ENCODE measurements at regions not wholly inside any gene's neighbourhood (a gene's known extent, or its start where the extent isn't known, plus 50 kb on each side); places are given as distances from the start of the nearest gene placed in this dataset.

DNA sequence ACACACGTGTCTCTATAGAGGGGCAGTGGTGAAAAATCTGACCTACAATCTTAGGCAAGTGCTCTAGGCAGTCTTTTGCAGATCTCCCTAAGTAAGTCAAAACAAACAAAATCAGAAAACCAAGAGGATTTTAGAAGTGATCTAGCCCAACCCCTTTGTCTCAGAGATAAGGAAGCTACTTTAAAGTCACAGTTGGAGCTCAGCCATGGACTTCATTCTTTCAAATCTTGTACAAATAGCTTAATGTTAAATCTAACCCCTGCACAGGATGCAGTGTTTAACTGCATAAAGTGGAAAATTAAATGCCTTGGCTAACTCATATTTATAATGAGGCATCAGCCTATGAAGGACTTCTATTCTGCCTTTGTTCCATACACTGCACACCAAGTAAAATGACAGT lies 135.1 kb upstream of the RFX3 start:
- Histone ChIP-seq H3K9me3 (ENCODE audit: control extremely low read depth in 1 of 3, control insufficient read depth in 2 of 3, insufficient read depth in 1 of 3, low read length in 2 of 3) (peaks cover 0 to 3% (median 0%) of the 10 kb centered on the region in 3 donors), H3K4me2 (replicated peaks; ENCODE audit: low read depth, low read length, poor library complexity, severe bottlenecking) (no peak overlapping the region), H4K20me1 (ENCODE audit: control insufficient read depth, insufficient read depth, low read length, poor library complexity, severe bottlenecking) (no peaks in the 10 kb centered on the region), H3K79me2 (ENCODE audit: control insufficient read depth, insufficient read depth, low read length) (no peaks in the 10 kb centered on the region), H3K4me1 (ENCODE audit: control insufficient read depth in 2 of 2, insufficient read depth in 2 of 2, low read length in 2 of 2) (no peaks in the 10 kb centered on the region), H3K27me3 (replicated peaks in 1 of 4; ENCODE audit: control extremely low read depth in 1 of 4, control insufficient read depth in 3 of 4, insufficient read depth in 4 of 4, low read length in 3 of 4) (no peaks in the 10 kb centered on the region), H3K27ac (ENCODE audit: low read length in 2 of 2) (no peak overlapping the region), H3K9ac (ENCODE audit: low read length) (no peak overlapping the region), H3K4me3 (ENCODE audit: control extremely low read depth in 1 of 5, extremely low read depth in 1 of 5, insufficient read depth in 1 of 5, low read depth in 2 of 5, low read length in 4 of 5) (no peak overlapping the region), H2AFZ (ENCODE audit: insufficient read depth, low read depth, low read length, poor library complexity, severe bottlenecking) (no peak overlapping the region), H3K36me3 (replicated peaks in 1 of 2; ENCODE audit: control extremely low read depth in 1 of 2, control insufficient read depth in 1 of 2, extremely low read depth in 1 of 2, insufficient read depth in 2 of 2, low read length in 1 of 2) (no peaks in the 10 kb centered on the region)
- POLR2A ChIA-PET = no interaction called here
- DNase-seq (no peak), ATAC-seq (ENCODE audit: low read depth) (no peak)
- Mint-ChIP-seq H3K27ac (no peak overlapping the region), H3K4me3 (no peak overlapping the region), H3K27me3 (no peaks in the 10 kb centered on the region), H3K9me3 (ENCODE audit: insufficient read depth) (no peaks in the 10 kb centered on the region), H3K4me1 (no peaks in the 10 kb centered on the region)
- WGBS (ENCODE audit: insufficient coverage) = no CpG with 5 or more reads among the region's 1 CpG
- CTCF ChIA-PET = no interaction called here
- TF ChIP-seq, protein P1, sequence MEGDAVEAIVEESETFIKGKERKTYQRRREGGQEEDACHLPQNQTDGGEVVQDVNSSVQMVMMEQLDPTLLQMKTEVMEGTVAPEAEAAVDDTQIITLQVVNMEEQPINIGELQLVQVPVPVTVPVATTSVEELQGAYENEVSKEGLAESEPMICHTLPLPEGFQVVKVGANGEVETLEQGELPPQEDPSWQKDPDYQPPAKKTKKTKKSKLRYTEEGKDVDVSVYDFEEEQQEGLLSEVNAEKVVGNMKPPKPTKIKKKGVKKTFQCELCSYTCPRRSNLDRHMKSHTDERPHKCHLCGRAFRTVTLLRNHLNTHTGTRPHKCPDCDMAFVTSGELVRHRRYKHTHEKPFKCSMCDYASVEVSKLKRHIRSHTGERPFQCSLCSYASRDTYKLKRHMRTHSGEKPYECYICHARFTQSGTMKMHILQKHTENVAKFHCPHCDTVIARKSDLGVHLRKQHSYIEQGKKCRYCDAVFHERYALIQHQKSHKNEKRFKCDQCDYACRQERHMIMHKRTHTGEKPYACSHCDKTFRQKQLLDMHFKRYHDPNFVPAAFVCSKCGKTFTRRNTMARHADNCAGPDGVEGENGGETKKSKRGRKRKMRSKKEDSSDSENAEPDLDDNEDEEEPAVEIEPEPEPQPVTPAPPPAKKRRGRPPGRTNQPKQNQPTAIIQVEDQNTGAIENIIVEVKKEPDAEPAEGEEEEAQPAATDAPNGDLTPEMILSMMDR (IDR thresholded peaks at IDR 0.05) = no peak
- TF ChIP-seq EZH2 (IDR thresholded peaks at IDR 0.05; ENCODE audit: borderline replicate concordance, insufficient read depth, low read depth, low read length, poor library complexity, severe bottlenecking) = no peak
- intact Hi-C loops (cut with micrococcal nuclease) = no loop called here

GRCh38 chr9:3659647-3660046 lies 133.8 kb upstream of the RFX3 start:
- Mint-ChIP-seq H3K9me3 (ENCODE audit: insufficient read depth) (no peaks in the 10 kb centered on the region), H3K27me3 (no peaks in the 10 kb centered on the region), H3K4me1 (no peaks in the 10 kb centered on the region), H3K27ac (no peak overlapping the region), H3K4me3 (no peak overlapping the region)
- ChIA-PET CTCF (no interaction called here), POLR2A (no interaction called here)
- Histone ChIP-seq H3K4me2 (replicated peaks; ENCODE audit: low read depth, low read length, poor library complexity, severe bottlenecking) (no peak overlapping the region), H3K4me3 (ENCODE audit: control extremely low read depth in 1 of 5, extremely low read depth in 1 of 5, insufficient read depth in 1 of 5, low read depth in 2 of 5, low read length in 4 of 5) (no peak overlapping the region), H3K9me3 (ENCODE audit: control extremely low read depth in 1 of 3, control insufficient read depth in 2 of 3, insufficient read depth in 1 of 3, low read length in 2 of 3) (peaks cover 0 to 3% (median 0%) of the 10 kb centered on the region in 3 donors), H3K4me1 (ENCODE audit: control insufficient read depth in 2 of 2, insufficient read depth in 2 of 2, low read length in 2 of 2) (no peaks in the 10 kb centered on the region), H4K20me1 (ENCODE audit: control insufficient read depth, insufficient read depth, low read length, poor library complexity, severe bottlenecking) (no peaks in the 10 kb centered on the region), H2AFZ (ENCODE audit: insufficient read depth, low read depth, low read length, poor library complexity, severe bottlenecking) (no peak overlapping the region), H3K79me2 (ENCODE audit: control insufficient read depth, insufficient read depth, low read length) (no peaks in the 10 kb centered on the region), H3K27me3 (replicated peaks in 1 of 4; ENCODE audit: control extremely low read depth in 1 of 4, control insufficient read depth in 3 of 4, insufficient read depth in 4 of 4, low read length in 3 of 4) (no peaks in the 10 kb centered on the region), H3K9ac (ENCODE audit: low read length) (no peak overlapping the region), H3K36me3 (replicated peaks in 1 of 2; ENCODE audit: control extremely low read depth in 1 of 2, control insufficient read depth in 1 of 2, extremely low read depth in 1 of 2, insufficient read depth in 2 of 2, low read length in 1 of 2) (no peaks in the 10 kb centered on the region), H3K27ac (ENCODE audit: low read length in 2 of 2) (no peak overlapping the region)
- intact Hi-C loops (cut with micrococcal nuclease) = no loop called here
- no peak for TF ChIP-seq EZH2 (IDR thresholded peaks at IDR 0.05; ENCODE audit: borderline replicate concordance, insufficient read depth, low read depth, low read length, poor library complexity, severe bottlenecking)
- TF ChIP-seq, protein P1 (IDR thresholded peaks at IDR 0.05) = no peak
- DNase-seq = no peak
- WGBS (ENCODE audit: insufficient coverage) = 80% methylated on average over 1 of the region's 2 CpGs
- ATAC-seq (ENCODE audit: low read depth) = no peak

Data from B cell (primary cell).